Nephron progenitor cell (in vitro differentiated cells): ENCODE measurements at regions not wholly inside any gene's neighbourhood (a gene's known extent, or its start where the extent isn't known, plus 50 kb on each side); places are given as distances from the start of the nearest gene placed in this dataset.

Experiments
- DNase-seq: peaks from one replicate; pipeline ENCODE4 v3.0.0; 2021
- H3K27ac Mint-ChIP-seq: 2 replicates; pipeline ENCODE4 v1.8.0; 2021; ENCODE audit warnings: mild to moderate bottlenecking, moderate library complexity, mixed read lengths
- H3K27me3 Mint-ChIP-seq: 2 replicates; pipeline ENCODE4 v1.8.0; 2021; ENCODE audit warnings: mild to moderate bottlenecking, low read depth, mixed read lengths; ENCODE audit not compliant: poor library complexity
- H3K36me3 Mint-ChIP-seq: 2 replicates; pipeline ENCODE4 v1.8.0; 2021; ENCODE audit warnings: low read depth, mixed read lengths
- H3K4me1 Mint-ChIP-seq: 2 replicates; pipeline ENCODE4 v1.8.0; 2021; ENCODE audit warnings: mixed read lengths
- H3K4me3 Mint-ChIP-seq: 2 replicates; pipeline ENCODE4 v1.8.0; 2021; ENCODE audit warnings: mild to moderate bottlenecking, moderate library complexity, mixed read lengths
- H3K9me3 Mint-ChIP-seq: 2 replicates; pipeline ENCODE4 v1.8.0; 2021; ENCODE audit warnings: mild to moderate bottlenecking, moderate library complexity, mixed read lengths
- TF ChIP-seq, protein P1 (sequence below): fragments of 200-600 bp; sonication (generic); IDR thresholded peaks from 2 replicates; pipeline ENCODE4 v1.5.0; 2021; ENCODE audit warnings: antibody characterized with exemption

DNA sequence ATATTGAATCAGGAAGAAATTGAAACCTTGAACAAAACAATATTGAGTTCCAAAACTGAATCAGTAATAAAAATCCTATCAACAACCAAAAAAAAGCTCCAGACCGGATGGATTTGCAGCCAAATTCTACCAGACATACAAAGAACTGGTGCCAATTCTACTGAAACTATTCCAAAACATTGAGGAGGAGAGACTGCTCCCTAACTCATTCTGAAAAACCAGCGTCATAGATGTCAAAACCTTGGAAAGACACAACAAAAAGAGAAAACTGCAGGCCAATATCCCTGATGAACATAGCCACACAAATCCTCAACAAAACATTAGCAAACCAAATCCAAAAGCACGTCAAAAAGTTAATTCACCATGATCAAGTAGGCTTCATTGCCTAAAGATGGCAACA, 353.8 kb downstream of the TMEM135 start:
- TF ChIP-seq, protein P1, sequence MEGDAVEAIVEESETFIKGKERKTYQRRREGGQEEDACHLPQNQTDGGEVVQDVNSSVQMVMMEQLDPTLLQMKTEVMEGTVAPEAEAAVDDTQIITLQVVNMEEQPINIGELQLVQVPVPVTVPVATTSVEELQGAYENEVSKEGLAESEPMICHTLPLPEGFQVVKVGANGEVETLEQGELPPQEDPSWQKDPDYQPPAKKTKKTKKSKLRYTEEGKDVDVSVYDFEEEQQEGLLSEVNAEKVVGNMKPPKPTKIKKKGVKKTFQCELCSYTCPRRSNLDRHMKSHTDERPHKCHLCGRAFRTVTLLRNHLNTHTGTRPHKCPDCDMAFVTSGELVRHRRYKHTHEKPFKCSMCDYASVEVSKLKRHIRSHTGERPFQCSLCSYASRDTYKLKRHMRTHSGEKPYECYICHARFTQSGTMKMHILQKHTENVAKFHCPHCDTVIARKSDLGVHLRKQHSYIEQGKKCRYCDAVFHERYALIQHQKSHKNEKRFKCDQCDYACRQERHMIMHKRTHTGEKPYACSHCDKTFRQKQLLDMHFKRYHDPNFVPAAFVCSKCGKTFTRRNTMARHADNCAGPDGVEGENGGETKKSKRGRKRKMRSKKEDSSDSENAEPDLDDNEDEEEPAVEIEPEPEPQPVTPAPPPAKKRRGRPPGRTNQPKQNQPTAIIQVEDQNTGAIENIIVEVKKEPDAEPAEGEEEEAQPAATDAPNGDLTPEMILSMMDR = no peak
- Mint-ChIP-seq H3K4me1 (no peaks in the 10 kb centered on the region), H3K27ac (no peak overlapping the region), H3K36me3 (no peaks in the 10 kb centered on the region), H3K4me3 (no peak overlapping the region), H3K9me3 (peaks cover 16% of the 10 kb centered on the region), H3K27me3 (no peaks in the 10 kb centered on the region)
- no peak for DNase-seq

DNA sequence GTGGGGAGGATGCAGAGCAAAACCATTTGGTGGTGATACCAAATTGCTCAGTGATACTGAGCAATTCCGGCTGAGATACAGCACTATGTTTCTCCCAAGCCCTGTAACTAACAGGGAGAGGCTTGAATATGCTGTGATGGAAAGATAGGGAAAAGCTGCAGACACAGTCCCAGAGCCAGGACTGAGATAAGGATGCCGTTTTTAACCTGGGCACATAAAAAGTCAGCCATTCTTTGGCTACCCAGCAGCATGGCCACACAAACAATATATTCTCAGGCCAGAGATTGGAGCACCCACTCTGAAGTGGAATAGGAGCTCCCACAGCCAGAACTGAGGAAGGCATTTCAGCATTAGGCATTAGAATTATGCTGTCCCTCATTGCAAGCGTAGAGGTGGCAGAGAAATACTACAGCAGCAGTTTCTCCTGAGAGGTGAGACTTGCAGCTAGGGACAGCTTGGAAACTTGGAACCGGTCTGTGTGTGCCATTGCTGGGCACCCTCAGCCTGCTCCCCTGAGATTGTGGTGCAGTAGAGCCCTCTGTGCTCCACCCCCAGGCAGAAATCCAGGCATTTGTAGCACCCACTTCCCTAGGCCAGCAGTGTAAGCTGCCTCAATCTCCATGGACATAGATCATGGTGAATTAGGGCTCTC, 346.5 kb downstream of the TMEM135 start:
- peaks cover 4% of the 10 kb centered on the region for H3K27me3 Mint-ChIP-seq
- no peak overlapping the region for H3K27ac Mint-ChIP-seq
- no peak for DNase-seq
- H3K4me3 Mint-ChIP-seq = no peak overlapping the region
- TF ChIP-seq, protein P1 = no peak
- H3K9me3 Mint-ChIP-seq = peaks cover 34% of the 10 kb centered on the region
- H3K36me3 Mint-ChIP-seq = peaks cover 11% of the 10 kb centered on the region
- H3K4me1 Mint-ChIP-seq = no peaks in the 10 kb centered on the region

DNA sequence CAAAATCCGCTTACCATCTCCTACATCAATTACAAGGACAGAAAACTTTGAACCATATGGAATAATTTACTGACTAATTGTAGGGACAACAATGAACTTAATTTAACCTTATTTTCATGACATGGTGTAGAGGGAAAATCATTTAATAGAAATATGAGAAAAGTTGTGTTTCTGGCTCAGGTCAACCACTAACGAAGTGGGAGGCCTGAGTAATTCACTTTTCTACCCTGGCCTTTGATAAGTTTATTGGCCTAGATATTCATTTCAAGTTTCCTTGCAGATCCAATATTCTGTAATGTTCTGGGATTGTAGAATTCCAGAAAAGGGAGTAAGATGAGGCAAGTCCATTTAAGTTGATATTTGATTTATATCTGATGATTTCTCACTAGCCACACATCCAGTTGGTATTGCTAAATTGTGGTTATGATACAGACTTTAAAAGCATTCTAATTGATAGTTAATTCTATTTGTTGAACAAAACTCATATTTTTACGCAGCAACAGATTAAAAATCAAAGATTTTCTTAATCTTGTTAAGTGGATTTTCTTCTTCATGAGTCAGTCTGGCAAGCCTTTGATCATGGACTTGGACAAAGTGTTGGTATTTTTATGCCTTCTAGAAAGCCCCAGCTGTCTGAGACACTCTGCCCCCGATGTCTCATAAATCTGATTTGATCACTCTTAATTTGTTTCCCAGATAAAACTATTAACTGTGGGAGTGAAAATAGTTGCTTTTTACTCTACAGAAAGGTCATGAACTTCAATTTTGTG, 336.5 kb downstream of the TMEM135 start:
- no peak for DNase-seq
- Mint-ChIP-seq H3K9me3 (peaks cover 5% of the 10 kb centered on the region), H3K4me3 (no peak overlapping the region), H3K27ac (no peak overlapping the region), H3K4me1 (peaks cover 2% of the 10 kb centered on the region), H3K36me3 (no peaks in the 10 kb centered on the region), H3K27me3 (peaks cover 4% of the 10 kb centered on the region)
- TF ChIP-seq, protein P1 = no peak
